Esophagus muscularis mucosa (tissue), 4 donors: ENCODE measurements at regions not wholly inside any gene's neighbourhood (a gene's known extent, or its start where the extent isn't known, plus 50 kb on each side); places are given as distances from the start of the nearest gene placed in this dataset.

Source experiments
- EP300 ChIP-seq: sonication (generic); formaldehyde crosslinking; IDR thresholded peaks from one replicate; pipeline ENCODE4 v1.6.1; 2017; ENCODE audit warnings: antibody characterized with exemption
- POLR2A ChIP-seq: fragments of 450-650 bp; IDR thresholded peaks from one replicate; pipeline ENCODE4 v1.6.1; 2017; ENCODE audit warnings: antibody characterized with exemption, moderate library complexity, mild to moderate bottlenecking, low read depth
- POLR2AphosphoS5 ChIP-seq, 2 donors: sonication (generic); formaldehyde crosslinking; IDR thresholded peaks; one replicate each; pipeline ENCODE4 v1.6.1; 2017; ENCODE audit warnings: antibody characterized with exemption in 2 of 2
- TF ChIP-seq, protein P1 (sequence below), 3 experiments: fragments of 200-600 bp in 2 of 3; fragments of 450-650 bp in 1 of 3; sonication (generic) in 2 of 3; IDR thresholded peaks; one replicate each; pipeline ENCODE4 v1.5.1; 2017 to 2019; ENCODE audit warnings: antibody characterized with exemption in 3 of 3, mild to moderate bottlenecking in 2 of 3, moderate library complexity in 1 of 3

DNA sequence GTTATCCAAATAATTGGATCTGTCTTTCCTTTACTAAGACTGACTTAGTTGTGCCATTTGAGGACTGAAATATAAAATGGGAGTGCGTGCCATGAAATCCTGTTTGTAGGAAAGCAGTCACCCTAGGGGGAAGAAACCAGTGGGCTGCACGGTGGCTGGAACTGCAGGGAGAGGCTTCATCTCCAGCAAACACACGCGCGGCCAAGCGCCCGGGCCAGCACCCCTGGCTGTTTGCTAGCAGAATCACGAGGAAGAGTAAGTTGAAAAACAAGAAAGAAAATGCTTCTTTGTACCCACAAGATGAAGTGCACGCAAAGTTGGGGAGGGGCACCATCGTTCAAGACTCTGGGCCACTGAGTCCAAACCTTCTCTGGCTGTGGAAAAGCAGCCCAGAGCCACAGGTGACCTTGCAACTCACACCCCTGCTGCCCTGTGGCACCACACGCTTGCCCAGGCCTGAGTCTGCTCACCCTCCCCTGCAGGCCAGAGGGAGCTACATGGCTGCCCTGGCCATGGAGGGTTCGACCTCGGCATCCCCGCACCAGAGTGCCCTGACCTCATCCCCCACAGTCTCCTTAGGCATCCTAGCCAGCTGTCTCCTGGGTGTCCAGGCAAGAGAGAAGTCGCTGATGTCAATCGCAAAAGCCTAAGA is 55.2 kb downstream of the IRX2 start:
- no peak for TF ChIP-seq POLR2A
- TF ChIP-seq EP300 = no peak
- TF ChIP-seq, protein P1, sequence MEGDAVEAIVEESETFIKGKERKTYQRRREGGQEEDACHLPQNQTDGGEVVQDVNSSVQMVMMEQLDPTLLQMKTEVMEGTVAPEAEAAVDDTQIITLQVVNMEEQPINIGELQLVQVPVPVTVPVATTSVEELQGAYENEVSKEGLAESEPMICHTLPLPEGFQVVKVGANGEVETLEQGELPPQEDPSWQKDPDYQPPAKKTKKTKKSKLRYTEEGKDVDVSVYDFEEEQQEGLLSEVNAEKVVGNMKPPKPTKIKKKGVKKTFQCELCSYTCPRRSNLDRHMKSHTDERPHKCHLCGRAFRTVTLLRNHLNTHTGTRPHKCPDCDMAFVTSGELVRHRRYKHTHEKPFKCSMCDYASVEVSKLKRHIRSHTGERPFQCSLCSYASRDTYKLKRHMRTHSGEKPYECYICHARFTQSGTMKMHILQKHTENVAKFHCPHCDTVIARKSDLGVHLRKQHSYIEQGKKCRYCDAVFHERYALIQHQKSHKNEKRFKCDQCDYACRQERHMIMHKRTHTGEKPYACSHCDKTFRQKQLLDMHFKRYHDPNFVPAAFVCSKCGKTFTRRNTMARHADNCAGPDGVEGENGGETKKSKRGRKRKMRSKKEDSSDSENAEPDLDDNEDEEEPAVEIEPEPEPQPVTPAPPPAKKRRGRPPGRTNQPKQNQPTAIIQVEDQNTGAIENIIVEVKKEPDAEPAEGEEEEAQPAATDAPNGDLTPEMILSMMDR (IDR thresholded peaks at IDR 0.05) = no peak
- no peak for TF ChIP-seq POLR2AphosphoS5 (IDR thresholded peaks at IDR 0.05)
